Activated T-helper 9 cell treated with anti-CD3 and anti-CD28 coated beads, Interleukin-2, amount 50 U/mL, for 16 hours (primary cell): ENCODE measurements at regions not wholly inside any gene's neighbourhood (a gene's known extent, or its start where the extent isn't known, plus 50 kb on each side); places are given as distances from the start of the nearest gene placed in this dataset.

Experiments used
- DNase-seq: peaks from one replicate; pipeline ENCODE4 v3.0.0-alpha.2; 2020; ENCODE audit warnings: low read depth

- no peak for DNase-seq
Measured at GRCh38 chr9:17894501-17895160, 315.8 kb downstream of the SH3GL2 start.

GRCh38 chr9:17900606-17901005 is 321.7 kb downstream of the SH3GL2 start:
- DNase-seq: no peak

GRCh38 chr9:17905366-17905765 is 326.5 kb downstream of the SH3GL2 start:
- no peak for DNase-seq

GRCh38 chr9:17905781-17906175 is 326.9 kb downstream of the SH3GL2 start:
- DNase-seq: no peak

- DNase-seq: no peak
Measured at GRCh38 chr9:17906176-17906840, 327.4 kb downstream of the SH3GL2 start.

- no peak for DNase-seq
Measured at GRCh38 chr9:17906841-17907778, 328.2 kb downstream of the SH3GL2 start.

GRCh38 chr9:17907779-17908508 is 329.1 kb downstream of the SH3GL2 start:
- DNase-seq: no peak

- no peak for DNase-seq
Measured at GRCh38 chr9:17926246-17926645, 347.4 kb downstream of the SH3GL2 start.

- no peak for DNase-seq
Measured at GRCh38 chr9:17927616-17928015, 348.8 kb downstream of the SH3GL2 start.

GRCh38 chr9:17928228-17928627 is 349.4 kb downstream of the SH3GL2 start:
- DNase-seq: no peak

- no peak for DNase-seq
Measured at GRCh38 chr9:17928768-17929167, 349.9 kb downstream of the SH3GL2 start.

- no peak for DNase-seq
Measured at GRCh38 chr9:17929506-17929905, 350.6 kb downstream of the SH3GL2 start.

- DNase-seq: no peak
Measured at GRCh38 chr9:17930071-17930470, 351.2 kb downstream of the SH3GL2 start.

- no peak for DNase-seq
Measured at GRCh38 chr9:17936365-17936764, 357.5 kb downstream of the SH3GL2 start.

- no peak for DNase-seq
Measured at GRCh38 chr9:17938035-17938655, 359.3 kb downstream of the SH3GL2 start.

- no peak for DNase-seq
Measured at GRCh38 chr9:17942498-17942897, 363.6 kb downstream of the SH3GL2 start.

- DNase-seq: no peak
Measured at GRCh38 chr9:17955409-17955808, 376.5 kb downstream of the SH3GL2 start.

- DNase-seq: no peak
Measured at GRCh38 chr9:17958363-17958762, 379.5 kb downstream of the SH3GL2 start.

- DNase-seq: no peak
Measured at GRCh38 chr9:17962747-17963146, 383.9 kb downstream of the SH3GL2 start.

GRCh38 chr9:17963498-17963897 is 384.6 kb downstream of the SH3GL2 start:
- DNase-seq: no peak

- DNase-seq: no peak
Measured at GRCh38 chr9:17967731-17968130, 388.9 kb downstream of the SH3GL2 start.

GRCh38 chr9:17969232-17969631 is 390.4 kb downstream of the SH3GL2 start:
- no peak for DNase-seq
